ENCODE measurements at regions not wholly inside any gene's neighbourhood (a gene's known extent, or its start where the extent isn't known, plus 50 kb on each side); places are given as distances from the start of the nearest gene placed in this dataset.
"Not testable (repeated sequence)": the region's sequence is repeated elsewhere in the genome, so short reads cannot be mapped to it uniquely, and the experiment has no call there.

DNA sequence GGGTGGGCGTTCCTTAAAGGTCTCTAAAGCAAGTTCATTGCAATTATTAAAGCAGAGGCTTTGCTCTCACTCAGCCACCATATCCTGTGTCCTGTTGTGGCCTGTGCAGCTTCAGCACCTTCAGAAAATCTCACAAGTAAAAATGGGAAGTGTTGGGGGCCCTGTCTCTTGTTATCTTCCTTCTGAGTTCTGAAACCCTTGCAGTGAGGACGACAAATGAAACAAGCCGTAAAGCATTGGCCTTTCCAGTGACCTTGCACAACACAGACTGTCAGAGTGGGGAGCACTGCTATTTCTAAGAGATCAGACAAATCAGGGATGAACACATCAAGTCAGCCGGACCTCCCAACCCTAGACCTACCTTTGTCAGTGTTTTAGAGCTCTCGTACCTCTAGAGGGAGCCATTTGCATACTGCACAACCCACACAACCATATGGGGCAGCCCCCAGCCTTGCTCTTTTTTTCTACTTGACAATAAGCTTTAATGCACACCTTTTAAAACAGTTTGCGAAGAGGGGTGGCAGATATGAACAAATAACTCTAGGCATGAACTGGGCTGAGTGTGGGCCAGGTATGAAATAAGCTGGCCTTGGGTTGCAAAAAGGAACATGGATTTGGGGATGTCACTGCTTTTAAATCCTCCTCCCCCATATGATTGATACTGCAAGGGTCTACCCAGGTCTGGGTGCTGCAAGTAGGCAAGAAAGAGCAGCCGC, 89.8 kb downstream of the KATNIP start:
- no peak for FAIRE-seq

GRCh38 chr16:27640277-27640600, 90.3 kb downstream of the KATNIP start:
- FAIRE-seq = no peak

- FAIRE-seq = no peak
Observed at GRCh38 chr16:27641260-27641659, 91.3 kb downstream of the KATNIP start.

GRCh38 chr16:27641734-27642415, 91.9 kb downstream of the KATNIP start:
- not testable (repeated sequence) for FAIRE-seq

GRCh38 chr16:27642756-27643155, 92.8 kb downstream of the KATNIP start:
- no peak for FAIRE-seq

- FAIRE-seq = no peak
Observed at GRCh38 chr16:27644165-27644564, 94.2 kb downstream of the KATNIP start.

DNA sequence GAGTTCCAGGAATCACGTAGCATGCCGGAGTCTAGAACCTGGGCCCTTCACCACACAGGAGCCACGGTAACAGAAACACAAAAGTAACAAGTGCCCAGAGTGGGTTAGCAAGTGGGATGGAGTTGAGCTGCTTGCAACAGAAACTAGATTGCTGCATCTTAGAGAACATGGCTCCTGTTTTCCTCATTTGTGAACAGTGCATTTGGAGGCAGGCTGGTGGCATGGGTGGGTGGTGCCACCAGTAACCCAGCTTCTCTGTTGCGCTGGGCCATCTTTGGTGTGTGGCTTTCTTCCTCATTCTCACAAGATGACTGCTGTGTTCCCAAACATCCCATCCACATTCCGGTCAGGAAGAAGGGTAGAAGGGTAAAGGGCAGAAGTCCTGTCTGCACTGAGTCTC, 95.5 kb downstream of the KATNIP start:
- no peak for FAIRE-seq

- FAIRE-seq = no peak
Observed at GRCh38 chr16:27646806-27647205, 96.9 kb downstream of the KATNIP start.

GRCh38 chr16:27649021-27649420, 99.1 kb downstream of the KATNIP start:
- FAIRE-seq = no peak

GRCh38 chr16:27650073-27650701, 100.2 kb downstream of the KATNIP start:
- FAIRE-seq = no peak

- no peak for FAIRE-seq
Observed at GRCh38 chr16:27651301-27651700, 101.4 kb downstream of the KATNIP start.

GRCh38 chr16:27657811-27658210, 107.9 kb downstream of the KATNIP start:
- no peak for FAIRE-seq

GRCh38 chr16:27660507-27660906, 110.6 kb downstream of the KATNIP start:
- FAIRE-seq = no peak

DNA sequence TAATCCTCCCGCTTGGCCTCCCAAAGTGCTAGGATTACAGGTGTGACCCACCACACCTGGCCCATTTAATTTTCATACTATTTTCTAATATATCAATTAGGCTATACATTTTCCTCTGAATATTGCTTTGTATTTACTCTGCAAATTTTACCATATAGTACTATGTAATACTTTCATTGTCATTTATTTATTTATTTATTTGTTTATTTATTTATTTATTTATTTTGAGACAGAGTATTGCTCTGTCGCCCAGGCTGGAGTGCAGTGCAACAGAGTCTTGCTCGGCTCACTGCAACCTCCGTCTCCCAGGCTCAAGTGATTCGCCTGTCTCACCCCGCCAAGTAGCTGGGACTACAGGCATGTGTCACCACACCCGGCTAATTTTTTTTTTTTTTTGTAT, 113.3 kb downstream of the KATNIP start:
- not testable (repeated sequence) for FAIRE-seq

GRCh38 chr16:27665881-27666280, 115.9 kb downstream of the KATNIP start:
- no peak for FAIRE-seq

DNA sequence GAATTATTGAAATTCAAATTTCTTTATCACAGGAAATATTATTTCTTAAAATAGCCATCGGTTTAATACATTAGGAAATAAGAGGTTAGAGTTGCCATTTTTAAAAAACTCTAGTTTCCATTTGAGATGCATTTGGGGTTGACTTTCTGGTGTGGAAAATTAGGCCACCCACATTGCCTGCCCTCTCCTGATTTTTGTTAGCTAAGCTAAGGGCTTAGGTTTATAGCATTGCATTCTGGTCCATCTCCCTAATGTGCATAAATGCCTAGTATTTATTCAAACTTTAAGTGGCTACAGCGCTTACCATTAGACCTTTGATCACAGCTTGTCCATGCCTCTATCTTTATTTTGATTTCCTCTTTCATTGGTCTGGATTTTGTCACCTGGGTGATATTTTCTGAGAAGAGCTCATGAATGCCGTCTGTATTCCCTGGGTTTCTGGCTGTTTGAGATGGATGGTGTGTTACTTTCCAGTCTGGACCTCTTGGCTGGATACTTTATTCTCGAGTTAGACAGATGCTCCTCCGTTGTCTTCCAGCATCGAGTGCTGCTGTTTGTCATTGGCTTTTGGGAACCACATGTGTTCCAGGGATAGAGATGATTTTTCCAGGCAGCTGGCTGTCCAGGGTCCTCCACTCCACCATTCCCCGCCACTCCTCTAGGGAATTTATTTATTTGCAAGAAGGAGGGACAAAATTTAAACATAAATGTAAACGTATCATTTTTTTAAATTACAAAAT, 120.3 kb downstream of the KATNIP start:
- FAIRE-seq = no peak

DNA sequence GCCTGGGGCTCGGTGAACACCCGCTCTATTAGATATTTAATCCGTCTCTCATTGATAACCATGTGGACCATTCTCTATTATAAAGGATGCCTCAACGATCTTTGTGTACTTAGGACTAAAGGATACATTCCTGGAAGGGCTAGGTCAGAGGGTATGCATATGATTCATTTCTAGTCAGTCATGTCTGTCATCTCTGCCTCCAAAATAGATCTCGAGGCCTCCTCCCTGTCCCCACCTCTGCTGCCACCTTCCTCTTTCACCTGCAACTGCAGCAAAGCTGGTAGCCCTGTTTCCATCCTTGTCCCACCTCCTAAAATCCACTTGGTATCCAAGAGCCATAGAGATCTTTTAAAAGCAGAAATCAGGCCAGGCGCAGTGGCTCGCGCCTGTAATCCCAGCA, 121.5 kb downstream of the KATNIP start:
- FAIRE-seq = no peak

- FAIRE-seq = no peak
Observed at GRCh38 chr16:27676839-27677238, 126.9 kb downstream of the KATNIP start.

DNA sequence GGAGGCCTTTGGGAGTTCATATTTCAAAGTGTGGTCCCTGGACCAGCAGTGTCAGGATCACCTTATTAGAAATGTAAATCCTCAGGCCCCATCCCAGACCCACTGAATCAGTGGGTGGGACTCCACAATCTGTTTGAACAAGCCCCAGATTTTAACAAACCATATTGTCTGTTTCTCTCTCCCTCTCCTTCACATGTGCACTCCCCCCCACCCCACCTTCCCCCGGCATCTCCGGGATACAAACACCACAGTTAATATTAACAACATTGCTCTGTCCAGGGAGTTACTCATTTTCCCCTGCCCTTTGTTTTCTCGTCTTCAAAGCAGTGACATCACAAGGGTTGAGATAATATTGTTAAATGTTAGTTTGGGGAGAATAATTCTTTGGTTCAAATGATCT, 127.3 kb downstream of the KATNIP start:
- FAIRE-seq = no peak

DNA sequence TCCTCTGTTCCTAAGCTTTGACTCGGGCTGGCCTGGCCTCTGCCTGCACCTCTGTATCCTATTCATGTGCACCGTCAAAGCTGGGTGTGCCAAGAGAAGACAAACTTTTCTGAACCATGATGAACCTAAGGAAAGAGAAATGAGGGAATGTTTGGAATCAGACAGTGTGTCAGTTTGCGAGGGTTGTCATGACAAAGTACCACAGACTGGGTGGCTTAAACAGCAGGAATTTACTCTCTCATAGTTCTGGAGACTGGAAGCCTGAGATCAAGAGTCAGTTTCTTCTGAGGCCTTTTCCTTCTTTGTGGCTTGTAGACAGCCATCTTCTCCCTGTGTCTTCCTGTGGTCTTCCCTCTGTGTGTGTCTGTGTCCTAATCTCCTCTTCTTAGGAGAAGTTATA, 129.0 kb downstream of the KATNIP start:
- no peak for FAIRE-seq

DNA sequence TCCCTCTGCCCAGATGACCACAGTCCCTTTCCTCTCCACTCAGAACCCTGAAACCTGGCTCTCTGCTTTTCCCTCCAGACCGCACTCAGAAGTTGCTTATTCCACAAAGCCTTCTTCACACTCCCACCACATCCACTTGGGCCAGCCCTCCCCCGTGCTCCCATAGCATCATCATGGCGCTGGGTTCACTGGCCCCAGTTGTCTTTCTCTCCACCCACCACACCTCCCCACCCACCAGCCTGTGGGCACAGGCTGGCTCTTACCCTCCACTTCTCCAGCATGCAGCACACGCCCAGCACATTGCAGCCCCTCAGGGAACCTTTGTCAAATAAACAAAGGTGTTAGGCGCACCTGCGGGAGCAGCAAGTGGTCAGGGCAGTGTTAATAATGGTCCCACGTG, 130.0 kb downstream of the KATNIP start:
- FAIRE-seq = no peak

GRCh38 chr16:27681681-27682080, 131.7 kb downstream of the KATNIP start:
- no peak for FAIRE-seq

GRCh38 chr16:27684047-27684446, 134.1 kb downstream of the KATNIP start:
- no peak for FAIRE-seq

DNA sequence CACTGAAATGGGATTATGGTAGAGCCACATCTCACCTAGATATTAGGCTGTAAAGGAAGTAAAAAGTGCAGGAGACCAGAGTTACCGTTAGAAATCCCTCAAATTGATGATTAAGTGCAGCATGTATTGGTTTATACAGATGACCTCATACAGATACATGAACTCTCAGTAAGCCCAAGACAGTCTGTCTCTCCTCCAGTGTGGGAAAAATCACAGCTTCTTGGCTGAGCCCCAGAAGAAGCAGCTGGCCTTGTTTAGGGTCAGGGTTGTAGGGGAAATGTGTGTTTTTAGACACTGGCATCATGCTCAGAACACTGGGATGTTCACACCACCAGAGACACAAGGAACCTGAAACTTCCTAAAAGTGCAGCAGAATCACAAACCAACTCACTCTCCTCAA, 135.9 kb downstream of the KATNIP start:
- no peak for FAIRE-seq

All from colon (tissue), 2 donors.